ENCODE measurements at regions not wholly inside any gene's neighbourhood (a gene's known extent, or its start where the extent isn't known, plus 50 kb on each side); places are given as distances from the start of the nearest gene placed in this dataset.
"Not testable (repeated sequence)": the region's sequence is repeated elsewhere in the genome, so short reads cannot be mapped to it uniquely, and the experiment has no call there.

DNA sequence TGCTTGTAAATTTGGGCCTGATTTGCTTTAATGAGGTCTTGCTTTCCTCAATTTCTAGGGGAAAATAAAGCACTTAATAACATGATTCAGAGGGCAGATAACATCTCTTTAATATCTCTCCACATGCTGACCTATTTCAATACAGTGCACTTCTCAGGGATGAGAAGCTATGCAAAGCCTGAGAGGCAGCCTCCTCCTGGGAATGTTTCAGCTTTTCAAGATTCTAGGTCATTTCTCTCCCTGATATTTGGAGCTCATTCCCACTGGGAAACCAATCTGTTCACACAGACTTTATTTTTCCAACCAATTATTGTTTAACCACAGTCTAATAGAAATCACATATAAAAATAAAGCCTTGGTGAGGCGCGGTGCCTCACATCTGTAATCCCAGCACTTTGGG lies 67.0 kb upstream of the LSAMP start:
- DNase-seq (ENCODE audit: low read depth) = no peak

DNA sequence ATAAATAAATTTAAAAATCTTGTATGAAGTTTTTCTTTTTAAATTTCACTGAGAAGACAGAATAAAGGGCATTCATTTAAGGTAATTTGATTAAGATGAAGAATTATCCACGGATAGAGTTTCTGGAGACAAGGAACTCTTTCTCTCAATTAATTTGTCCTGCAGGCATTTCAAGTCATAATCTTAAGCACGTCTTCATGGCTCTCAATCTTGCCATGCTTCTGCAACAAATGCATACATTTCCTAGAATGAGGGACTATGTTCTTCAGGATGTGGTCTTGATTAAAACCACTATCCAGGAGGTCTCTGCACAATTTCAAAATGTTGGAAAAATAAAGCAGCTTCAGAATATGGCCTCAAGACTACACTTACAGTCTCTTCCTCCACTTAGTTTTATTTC lies 67.6 kb upstream of the LSAMP start:
- no peak for DNase-seq (ENCODE audit: low read depth)

DNA sequence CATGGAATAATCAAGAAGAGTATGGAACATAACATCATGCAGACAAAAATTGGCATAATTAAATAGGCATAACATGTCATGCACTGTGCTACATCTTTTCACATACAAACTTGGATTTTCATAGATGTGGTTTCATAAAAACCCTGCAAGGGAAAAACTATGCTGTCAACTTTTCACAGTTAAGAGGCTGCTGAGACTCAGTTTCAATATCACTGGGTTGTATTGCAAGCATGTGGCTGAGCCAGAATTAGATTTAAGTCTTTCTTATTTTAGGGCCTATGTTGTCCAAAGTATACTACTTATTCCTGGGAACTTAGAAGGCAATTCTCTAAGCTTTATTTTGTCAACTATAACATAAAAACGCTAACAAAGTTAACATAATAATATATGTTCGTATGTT lies 70.7 kb upstream of the LSAMP start:
- DNase-seq (ENCODE audit: low read depth) = no peak

DNA sequence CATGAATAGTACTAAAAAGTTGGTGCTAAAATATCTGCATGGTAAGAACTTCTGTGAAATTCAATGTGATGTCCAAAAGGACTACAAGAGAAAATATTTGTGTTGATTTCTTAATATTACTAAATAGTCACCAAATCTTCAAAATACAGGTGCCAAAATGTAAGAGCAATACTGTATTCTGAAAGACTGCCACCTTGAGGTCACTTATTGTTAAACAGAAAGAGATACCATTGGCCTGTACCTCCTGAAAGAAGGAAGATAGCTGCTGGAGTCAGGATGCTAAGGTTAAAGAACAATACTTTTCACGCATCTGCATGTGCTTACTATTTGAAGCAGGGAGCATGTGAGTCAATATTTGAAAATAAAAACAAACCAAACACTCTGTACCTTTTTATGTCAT lies 72.0 kb upstream of the LSAMP start:
- DNase-seq (ENCODE audit: low read depth) = no peak

DNA sequence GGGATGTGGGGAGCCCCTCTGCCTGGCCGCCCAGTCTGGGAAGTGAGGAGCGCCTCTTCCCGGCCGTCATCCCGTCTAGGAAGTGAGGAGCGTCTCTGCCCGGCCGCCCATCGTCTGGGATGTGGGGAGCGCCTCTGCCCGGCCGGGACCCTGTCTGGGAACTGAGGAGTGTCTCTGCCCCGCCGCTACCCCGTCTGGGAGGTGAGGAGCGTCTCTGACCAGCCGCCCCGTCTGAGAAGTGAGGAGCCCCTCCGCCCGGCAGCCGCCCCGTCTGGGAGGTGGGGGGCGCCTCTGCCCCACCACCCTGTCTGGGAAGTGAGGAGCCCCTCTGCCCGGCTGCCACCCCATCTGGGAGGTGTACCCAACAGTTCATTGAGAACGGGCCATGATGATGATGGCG lies 73.8 kb upstream of the LSAMP start:
- not testable (repeated sequence) for DNase-seq (ENCODE audit: low read depth)

DNA sequence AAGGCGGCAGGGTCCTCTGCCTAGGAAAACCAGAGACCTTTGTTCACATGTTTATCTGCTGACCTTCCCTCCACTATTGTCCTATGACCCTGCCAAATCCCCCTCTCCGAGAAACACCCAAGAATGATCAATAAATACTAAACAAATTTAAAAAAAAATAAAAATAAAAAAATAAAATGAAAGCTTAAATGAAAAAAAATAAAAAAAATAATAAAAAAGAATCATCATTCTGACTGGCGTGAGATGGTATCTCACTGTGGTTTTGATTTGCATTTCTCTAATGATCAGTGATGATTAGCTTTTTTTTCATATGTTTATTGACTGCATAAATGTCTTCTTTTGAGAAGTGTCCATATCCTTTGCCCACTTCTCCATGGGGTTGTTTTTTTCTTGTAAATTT lies 74.5 kb upstream of the LSAMP start:
- not testable (repeated sequence) for DNase-seq (ENCODE audit: low read depth)

DNA sequence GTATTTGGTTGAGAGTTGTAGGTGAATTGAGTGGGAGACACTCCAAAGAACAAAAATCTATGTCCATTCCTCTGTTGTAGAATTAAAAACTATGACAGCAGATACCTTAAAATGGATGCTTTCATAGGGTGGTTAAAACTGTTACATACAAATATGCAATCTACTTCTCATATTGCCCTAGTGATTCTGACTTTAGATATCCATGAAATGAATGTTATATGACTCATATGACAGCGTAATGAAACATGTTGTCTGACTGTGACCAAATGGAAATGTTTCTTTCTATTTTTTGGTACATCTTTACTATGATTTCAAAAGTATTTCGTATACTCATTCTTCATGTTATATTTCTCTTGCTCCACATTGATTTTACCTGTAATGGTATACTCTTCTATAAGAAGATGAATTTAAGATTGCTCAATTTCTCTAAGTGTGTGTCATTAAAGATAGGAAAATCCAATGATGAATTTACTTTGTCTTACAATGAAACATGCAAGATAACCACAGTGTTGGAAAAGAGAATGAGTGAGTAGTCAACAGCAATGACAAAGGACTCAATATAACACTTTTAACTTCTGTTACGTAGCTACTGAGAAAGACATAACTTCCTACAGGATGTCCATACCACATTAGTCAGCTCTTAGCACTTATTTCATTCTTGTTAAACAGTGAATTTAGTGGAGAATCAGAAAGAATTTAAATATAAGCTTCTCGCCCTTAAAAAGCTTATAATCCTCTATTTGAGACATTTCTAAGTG lies 79.3 kb upstream of the LSAMP start:
- no peak for DNase-seq (ENCODE audit: low read depth)

DNA sequence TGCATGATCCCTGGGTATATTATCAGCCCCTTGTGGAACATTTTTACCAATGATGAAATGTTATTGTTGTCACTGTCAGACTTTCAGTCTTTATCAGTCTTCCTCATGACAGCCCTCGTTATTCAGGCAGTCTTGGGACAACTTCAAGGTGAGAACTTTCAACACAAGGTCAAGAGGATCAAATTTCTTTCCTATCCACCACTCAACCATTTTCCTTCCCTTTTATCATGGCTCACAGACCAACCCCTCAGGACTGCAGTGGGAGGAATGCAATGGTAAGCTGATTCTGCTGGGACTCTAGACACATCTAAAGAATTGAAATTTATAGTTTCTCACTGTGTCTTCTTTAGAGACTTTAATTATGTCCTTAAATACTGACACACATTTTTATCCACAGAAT lies 107.0 kb upstream of the LSAMP start:
- no peak for DNase-seq (ENCODE audit: low read depth)

DNA sequence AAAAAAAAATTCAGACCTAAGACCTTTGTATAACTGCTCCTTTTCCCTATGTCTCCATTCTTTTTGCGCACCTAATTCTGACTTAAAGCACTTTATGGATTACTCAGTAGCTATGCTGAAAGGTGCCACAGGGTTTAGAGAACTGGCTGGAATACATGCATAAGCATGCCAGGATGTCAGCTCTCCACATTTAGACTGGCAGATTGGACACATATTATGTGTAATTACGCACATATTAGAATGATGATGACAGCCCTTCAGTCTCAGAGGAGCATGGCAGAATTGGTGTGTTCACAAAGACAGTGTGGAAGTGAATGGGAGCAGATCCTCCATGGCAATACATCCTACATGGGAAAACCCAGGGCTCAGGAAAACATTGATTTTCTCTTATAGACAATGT lies 108.1 kb upstream of the LSAMP start:
- no peak for DNase-seq (ENCODE audit: low read depth)

DNA sequence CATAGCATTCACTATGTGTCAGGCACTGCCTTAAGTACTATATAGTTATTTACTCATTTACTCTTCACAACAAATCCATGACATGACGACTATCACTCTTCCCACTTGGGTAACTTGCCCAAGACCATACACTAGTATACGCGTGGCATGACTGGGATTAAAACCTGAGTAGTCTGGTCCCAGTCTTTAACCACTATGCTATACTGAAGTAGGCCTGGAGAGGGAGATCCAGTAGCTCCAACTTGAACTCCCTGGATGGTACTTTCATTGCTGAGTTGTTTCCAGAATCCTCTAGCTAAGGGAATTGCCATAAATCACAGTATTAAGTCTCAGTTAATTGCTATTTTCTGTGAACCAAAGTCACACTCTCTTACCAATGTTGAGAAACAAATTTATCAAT lies 116.2 kb upstream of the LSAMP start:
- no peak for DNase-seq (ENCODE audit: low read depth)

DNA sequence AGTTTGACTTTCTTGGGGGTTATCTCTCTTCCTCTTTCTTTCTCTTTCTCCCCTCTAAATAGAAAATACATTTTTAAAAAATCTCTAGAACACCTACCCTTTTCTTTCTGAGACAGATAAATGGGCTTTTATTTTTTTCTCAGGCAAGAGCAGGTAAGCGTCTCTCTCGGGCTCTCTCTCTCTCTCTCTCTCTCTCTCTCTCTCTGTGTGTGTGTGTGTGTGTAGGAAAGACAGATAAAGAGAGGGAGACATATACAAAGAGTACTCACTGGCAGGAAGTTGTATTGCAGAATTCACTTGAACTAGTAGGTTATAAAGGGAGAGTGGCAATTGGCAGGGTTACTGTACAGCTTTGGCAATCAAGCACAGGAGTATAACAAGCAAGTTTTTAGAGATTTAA lies 118.1 kb upstream of the LSAMP start:
- no peak for DNase-seq (ENCODE audit: low read depth)

DNA sequence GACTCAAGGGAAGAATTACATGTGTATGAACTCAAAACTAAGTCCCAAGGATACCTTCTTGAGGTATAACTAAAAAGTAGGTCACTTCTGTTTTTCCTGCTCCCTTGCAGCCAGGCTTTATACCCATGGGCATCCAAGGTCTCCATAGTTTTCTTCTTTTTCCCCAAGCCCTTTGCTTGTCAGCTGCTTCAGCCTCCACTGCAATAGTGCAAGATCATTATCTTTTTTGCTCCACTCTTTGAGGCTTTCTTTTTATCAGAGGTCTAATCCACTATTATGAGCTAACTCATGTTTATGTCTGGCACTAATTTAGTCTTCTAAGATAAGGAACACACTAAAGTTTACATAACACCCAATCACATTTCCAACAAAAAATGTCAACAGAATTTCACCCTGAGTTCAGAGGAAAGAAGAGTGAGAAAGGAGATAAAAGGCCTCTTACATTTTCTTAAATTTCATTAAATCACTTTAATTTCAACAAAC lies 121.2 kb upstream of the LSAMP start:
- no peak for DNase-seq (ENCODE audit: low read depth)

DNA sequence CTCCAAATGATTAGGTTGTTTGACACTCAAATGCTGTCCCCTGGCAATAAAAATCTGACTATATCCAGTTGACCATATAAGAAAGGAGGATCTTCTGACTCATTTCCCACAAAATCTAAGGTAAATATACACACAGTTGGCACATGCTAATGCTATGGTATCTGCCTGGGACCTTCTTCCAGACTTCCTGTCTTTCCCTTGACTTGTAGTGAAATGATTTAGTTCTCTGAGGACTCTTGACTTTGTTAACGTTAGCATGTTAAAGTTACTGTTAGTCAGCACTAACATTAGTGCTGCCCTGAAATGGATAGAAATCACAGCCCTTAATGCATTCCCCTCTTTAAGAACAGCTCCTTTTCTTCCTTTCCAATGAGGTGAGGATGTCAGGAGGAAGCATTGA lies 124.3 kb upstream of the LSAMP start:
- DNase-seq (ENCODE audit: low read depth) = no peak

DNA sequence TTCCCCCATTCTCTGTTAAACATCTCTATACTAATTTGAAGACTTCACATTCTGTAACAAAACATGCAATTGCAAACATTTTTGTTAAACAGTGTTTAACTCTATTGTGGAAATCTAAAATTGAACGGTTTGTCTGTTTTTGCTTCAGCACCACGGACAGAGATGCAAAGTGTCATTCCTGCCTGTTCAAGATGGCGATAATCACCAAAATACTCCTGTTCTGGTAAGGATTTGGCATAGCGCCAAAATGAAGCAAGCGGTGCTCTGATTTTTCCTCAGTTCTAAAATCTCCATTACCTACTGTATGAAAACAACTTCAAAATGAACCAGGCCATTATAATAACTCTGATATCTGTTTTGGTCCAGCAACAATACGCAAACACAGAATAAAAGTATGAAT lies 129.7 kb upstream of the TUSC7 start:
- DNase-seq (ENCODE audit: low read depth) = peak; percentile 0

DNA sequence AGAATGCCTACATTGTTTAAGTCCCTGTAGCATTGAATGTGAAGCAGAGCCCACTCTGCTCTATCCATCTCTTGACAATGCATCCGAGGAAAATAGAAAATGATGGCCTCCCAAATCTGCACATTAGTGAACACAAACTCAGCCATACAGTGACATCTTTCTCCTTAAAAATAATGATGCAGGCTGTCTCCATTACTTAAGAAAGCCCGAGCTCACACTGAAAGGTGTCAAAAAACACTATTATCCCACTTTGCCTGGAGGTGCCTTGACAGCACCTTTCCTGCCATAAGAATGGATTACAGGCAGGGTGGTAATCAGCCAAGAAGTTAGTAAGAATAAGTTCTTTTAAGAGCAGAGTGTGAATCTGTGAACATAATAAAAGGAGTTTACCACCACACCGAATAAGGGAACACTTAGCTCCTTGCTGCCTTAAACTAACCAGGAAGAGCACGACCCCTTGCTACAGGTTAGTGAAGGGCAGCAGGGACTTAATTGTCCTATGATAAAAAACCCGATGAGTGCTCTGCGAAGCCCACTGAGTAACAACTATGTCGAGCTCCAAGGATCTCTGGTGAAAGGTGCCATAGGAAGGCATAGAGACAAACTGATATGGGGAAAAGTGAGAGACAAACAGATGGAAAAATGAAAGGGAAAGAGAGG lies 123.2 kb upstream of the TUSC7 start:
- no peak for DNase-seq (ENCODE audit: low read depth)

DNA sequence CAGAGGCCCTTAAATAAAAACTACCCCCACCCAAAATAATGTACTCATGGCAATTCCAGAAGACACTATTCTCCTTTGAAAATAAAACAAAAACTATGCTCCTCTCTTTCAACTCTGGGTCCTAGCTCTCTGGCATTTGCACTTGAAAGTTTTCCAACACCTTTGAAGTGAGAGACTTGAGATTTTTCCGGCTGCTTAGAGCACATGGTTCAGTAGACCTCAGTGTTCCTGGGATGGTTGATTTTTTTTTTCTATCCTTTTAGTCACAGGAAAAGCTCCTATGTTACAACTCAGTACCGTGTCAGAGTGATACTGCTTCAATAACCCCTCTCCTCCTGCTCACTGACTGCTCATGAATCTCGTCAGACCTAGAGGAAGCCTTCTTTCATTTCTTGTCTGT lies 118.3 kb upstream of the TUSC7 start:
- no peak for DNase-seq (ENCODE audit: low read depth)

DNA sequence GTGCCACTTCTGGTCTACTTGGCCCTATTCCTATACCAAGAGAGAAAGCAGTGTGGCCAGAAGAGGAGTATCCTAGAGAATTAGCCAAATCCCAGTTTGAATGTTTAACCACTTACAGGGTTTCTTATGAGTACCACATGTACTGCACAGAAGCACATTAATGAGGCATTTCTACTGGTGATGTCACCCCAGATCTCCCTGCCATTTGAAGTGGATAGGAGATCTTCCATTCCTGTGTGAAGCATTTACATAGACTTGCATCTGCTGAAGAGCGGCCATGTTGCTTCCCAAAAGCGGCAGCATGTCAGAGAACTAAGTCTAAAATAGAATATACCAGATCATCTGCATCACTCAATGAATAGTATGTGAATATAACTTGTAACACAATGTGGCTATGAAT lies 108.4 kb upstream of the TUSC7 start:
- no peak for DNase-seq (ENCODE audit: low read depth)

DNA sequence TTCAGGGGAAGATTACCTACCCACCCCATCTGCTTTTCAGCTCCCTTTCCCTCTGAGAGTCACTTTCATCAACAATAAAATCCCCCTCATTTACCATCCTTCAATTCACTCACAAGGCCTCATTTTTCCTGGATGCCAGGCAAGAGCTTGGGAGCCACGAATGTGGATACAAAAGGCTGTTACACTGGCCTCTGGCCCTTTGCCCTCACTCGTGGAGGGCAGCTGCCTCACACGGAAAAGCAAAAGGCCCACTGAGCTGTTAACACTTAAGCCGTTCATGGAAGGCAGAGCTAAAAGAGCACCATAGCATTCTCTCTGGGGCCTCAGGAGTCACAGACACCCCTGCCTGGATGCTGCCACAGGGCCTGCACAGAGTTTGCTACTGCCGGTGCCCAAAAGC lies 102.4 kb upstream of the TUSC7 start:
- DNase-seq (ENCODE audit: low read depth) = no peak

DNA sequence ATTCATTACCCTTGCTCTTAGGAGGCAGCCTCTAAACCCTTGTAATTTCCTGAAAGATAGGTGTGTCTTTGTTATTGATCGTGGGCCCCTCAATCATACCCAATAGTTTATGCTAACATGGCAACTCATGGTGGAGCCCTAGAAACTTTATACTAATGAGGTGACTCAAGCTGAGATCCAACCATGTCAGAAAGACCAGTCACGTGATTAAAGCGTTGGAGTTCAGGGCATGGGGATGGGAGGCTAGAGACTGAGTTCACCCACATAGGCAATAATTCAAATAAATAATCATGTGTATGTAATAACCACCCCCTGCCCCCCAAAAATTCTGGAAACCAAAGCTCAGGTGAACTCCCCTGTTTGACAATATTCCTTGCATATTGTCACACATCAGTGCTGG lies 99.5 kb upstream of the TUSC7 start:
- no peak for DNase-seq (ENCODE audit: low read depth)

DNA sequence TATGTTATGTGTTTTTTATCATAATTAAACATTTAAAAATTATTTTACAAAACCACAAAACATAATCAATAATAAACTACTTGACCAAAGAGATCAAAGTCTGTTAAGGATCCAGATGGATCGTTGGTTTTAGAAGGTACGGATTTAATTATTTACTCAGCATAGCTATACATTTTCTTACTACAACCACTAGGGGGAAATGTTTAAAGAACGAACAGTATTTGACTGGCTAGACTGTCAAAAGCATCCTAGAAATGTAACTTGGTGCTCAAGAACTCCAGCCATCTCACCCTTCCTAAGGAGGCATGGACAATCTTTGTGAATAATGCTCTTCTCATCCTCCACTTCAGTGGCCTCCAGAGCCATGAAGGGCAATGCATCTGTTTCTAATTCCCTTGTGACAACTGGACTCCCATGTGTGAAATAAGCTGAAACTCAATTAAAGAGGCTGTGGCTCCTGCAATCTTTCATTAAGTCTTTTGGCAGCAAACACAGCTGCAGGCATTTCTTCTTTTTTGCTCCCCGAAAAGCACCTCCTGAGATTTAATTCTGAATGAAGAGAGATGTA lies 94.7 kb upstream of the TUSC7 start:
- DNase-seq (ENCODE audit: low read depth) = no peak

DNA sequence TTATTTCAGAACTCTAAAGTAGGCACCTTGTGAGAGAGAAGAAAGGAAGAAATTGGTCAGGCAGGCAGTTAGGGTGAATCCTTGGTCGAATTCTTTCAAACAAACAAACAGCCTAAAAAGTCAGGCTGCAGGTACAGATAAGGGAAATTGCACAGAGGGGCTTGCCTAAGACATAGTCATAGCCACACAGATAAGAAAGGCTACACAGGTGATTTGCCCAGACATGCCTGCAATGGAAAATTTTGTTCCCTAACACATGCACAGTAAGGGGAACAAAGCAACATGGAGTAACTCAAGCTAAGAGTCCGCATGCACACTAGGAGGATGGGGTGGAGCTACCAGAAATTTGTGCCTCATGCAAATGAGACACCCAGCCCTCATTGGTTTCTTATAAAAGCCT lies 91.4 kb upstream of the TUSC7 start:
- no peak for DNase-seq (ENCODE audit: low read depth)

DNA sequence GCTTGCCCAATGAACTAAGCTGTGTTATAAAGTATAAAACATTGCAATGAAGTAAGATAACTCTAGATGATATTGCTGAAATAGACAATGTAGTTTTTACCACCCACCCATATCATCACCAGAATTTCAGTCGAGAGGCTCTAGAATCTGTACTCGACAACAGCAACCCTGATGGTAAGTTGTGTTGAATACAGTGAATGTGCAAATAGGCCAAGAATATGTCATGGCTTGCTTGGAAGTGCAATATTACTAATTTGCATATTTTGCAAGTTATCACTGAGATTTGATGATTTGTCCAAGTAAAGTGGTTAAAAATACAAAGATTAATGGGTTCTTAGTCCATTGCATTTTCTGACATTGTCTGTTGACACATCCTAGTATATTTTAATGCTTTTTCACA lies 90.6 kb upstream of the TUSC7 start:
- no peak for DNase-seq (ENCODE audit: low read depth)

DNA sequence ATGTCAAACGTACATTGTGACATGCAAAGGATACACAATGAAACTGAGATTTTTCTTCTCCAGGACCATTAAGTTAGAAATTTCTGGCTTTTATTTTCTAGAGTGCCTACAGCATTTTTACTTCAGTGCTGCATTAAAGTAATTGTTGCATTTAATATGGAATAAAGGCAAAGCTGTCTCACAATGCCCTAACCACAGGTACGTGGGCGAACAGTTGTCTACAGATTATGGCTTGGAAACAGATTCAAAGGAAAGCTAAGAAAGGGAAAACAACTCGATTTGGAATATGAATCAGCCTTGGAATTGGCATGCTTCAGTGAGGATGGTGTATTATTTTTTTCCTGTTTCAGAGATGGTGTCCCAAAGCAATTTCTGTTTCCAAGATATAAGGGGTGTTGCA lies 79.1 kb upstream of the TUSC7 start:
- DNase-seq (ENCODE audit: low read depth) = no peak

Data from LHCN-M2 (cell line).